Islet precursor cell (in vitro differentiated cells): ENCODE measurements at regions not wholly inside any gene's neighbourhood (a gene's known extent, or its start where the extent isn't known, plus 50 kb on each side); places are given as distances from the start of the nearest gene placed in this dataset.

ENCODE experiments used
- DNase-seq: peaks from one replicate; pipeline ENCODE4 v3.0.0-alpha.2; 2018

DNA sequence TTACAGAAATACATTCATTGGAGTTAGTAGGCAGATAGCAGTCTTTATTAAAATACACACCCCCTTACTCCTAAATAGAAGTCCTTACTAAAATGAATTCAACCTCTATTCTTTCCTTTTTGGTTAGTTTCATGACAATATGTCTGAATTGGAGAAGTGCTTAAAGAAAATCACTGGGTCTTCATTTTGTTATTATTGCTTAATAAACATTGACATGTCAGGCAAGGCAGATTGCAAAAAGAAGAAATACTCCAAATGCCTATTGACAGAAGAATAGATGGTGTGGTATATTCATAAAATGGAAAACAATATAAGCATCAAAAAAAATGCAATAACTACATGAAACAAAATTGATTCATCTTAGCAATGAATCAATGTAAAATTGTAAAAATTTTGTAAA, 135.5 kb downstream of the TMEM26 start:
- DNase-seq: no peak

DNA sequence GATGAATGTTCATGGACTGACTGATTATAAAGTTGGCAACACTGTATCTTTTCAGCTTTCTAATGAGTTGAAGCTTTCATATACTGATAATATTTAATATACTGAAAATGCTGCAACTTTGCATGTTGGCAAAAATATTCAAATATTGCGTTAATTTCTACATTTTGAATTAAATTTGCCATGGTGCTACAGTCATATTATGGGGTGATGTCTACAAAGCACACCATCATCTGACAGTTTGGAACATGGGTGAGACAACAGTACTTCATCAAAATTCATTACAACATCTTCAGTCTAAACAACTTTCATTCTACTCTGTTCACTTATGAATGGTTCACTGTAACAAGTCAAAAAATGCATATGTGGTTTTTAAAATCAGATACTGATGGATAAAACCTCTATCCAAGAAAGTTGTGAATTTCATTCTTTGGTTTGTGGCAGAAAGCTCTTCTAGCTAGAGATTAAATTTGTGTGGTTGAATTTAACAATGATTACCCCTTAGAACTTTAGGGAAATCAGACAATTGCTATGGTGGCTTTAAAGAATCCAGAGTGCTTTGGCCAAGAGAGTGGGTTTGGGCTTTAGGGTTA, 136.4 kb downstream of the TMEM26 start:
- DNase-seq: no peak

- DNase-seq: no peak
These were observed 138.9 kb downstream of the TMEM26 start for GRCh38 chr10:61314273-61314672.

DNA sequence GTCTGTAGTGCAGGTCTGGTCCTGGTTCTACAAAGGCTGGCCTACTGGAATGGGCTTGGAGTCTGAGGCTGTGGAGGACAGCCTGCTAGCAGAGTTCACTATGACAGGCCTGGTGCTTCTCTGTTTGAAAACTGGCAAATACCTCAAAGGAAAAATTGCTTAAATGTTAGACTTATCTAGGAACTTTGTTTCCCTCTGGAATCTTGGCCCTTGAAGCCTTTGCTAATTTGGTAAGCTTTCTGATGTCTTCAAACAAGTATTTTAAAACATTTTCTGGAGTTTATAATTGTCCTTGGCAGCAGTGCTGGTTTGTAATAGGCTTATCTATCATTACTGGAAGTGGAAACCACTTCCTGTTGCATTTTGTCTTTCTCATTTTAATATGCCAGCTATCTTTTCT, 139.7 kb downstream of the TMEM26 start:
- DNase-seq: no peak

DNA sequence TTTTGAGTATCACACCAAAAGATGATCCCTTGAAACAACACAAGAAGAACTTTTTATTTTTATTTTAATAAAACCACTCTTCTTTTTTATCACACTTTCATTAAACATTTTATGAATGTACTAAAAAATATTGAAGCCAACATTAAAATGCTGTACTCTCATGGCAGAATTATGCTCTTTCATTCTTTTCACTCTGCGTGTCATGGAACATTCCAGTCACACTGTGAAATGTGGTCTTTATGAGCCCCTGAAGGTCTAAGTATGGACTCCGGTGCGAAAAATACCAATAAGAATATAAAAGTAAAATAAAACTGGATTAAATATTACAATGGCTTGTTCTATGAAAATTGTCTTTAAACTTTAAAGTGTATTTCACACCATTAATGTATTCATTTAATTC, 148.4 kb downstream of the TMEM26 start:
- no peak for DNase-seq

GRCh38 chr10:61302124-61302523, 151.1 kb downstream of the TMEM26 start:
- DNase-seq: no peak

DNA sequence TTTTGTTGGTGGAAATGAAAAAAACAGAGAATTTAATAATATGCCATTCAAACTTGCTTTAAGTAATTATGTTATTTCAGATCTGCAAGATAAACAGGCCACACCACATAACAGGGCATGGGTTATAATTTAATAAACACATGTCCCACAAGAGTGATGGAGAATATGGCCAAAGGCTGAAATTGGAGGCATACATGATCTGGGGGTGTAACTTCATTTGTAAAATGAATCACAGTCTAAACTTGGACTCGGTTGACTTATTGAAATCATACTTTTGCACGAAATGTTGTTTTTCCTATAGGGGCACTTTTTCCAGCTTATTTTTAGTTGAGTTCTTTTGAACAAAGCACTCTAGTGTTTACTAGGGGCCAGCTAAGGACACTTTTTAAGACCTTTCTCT, 151.6 kb downstream of the TMEM26 start:
- no peak for DNase-seq

DNA sequence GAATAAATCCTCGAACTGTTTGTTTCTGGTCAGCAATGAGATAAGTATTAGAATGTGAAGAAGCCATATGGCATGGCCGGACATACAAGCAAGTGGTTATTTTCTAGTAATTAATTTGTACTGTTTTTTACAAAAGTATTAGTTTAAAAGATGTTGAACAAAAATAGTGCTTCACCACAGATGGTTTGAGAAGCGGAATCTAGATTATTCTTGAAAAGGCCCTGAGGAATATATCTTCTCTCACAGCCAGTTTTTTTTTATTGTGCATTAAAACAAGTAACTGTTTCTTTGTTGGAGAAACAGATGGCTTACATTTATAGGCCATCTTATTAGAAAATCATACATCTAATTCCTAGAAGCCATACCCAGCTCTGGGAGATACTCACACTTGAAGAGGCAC, 153.3 kb downstream of the TMEM26 start:
- DNase-seq: no peak

GRCh38 chr10:61299156-61299555, 154.0 kb downstream of the TMEM26 start:
- DNase-seq: no peak

GRCh38 chr10:61298194-61298593, 155.0 kb downstream of the TMEM26 start:
- no peak for DNase-seq

GRCh38 chr10:61296161-61296560, 157.0 kb downstream of the TMEM26 start:
- no peak for DNase-seq

DNA sequence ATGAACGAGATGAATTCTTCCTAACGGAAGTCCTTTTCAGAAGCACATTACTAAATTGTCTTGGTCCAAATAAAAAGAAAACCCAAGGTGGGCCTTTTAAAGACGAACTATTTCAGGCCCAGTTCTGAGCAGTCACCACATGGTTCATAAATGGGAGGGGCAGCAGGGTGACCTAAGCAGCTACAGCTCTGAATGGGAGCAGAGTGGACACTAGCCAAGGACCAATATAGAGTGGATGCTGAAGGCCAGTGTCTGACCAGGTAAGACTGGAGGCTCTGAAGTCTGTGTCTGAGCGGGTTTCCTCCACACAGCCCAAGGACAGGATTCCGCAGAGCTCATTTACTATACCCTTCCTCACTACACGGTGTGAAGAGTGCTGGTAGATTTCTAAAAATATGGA, 159.1 kb downstream of the TMEM26 start:
- no peak for DNase-seq

DNA sequence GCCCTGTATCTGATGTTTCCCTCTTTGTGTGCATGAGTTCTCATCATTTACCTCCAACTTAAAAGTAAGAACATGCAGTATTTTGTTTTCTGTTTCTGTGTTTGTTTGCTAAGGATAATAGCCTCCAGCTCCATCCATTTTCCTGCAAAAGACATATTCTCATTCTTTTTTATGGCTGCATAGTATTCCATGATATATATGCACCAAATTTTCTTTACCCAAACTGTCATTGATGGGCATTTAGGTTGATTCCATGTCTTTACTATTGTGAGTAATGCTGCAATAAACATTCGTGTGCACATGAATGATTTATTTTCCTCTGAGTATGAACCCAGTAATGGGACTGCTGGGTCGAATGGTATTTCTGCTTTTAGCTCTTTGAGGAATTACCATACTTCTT, 163.4 kb downstream of the TMEM26 start:
- no peak for DNase-seq

- DNase-seq: no peak
These were observed 166.5 kb downstream of the TMEM26 start for GRCh38 chr10:61286686-61287085.

DNA sequence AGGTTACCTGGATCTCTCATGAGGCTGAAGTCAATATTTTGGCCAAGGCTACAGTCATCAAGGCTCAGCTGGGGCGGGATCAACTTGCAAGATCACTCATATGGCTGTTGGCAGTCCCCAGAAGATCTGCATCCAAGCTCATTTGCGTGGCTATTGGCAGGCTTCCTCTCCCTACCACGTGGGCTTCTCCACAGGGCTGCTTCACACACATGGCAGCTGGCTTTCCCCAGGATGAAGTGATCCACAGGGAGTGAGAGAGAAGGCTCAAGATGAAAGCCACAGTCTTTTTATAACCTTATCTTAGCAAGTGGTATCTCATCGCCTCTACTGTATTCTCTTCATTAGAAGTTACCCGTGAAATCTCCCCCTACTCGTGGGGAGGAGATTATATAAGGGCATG, 167.4 kb downstream of the TMEM26 start:
- no peak for DNase-seq

DNA sequence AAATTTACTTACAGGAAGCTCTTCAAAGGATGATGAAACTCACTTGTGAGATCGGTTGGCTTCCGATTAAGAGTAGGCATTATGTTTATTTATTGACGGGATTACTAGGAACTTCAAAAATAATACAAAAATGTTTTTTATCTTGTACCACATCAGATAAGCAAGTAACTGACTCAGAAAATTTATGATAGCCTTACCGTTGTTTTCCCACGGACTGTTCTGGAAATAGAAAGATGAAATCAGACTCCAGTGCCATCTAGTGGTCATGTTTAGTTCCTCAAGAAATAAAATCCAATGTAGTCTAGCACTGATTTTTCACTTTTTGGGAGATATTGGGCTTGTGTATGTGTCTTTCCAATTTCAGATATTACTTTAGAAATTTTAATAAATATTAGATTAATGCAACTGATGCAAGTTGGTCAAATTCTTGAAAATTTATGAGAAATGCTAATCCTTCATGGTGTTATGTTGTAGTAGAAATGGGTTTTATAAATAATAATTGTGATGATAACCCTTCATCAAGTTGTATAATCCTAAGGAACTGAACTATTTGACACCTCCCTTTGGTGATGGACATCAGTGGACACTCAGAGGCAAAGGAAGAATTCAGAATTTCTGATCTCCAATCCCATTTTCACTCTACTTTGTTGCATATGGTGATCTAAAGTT, 168.8 kb downstream of the TMEM26 start:
- no peak for DNase-seq

- DNase-seq: no peak
These were observed 169.5 kb downstream of the TMEM26 start for GRCh38 chr10:61283481-61284221.

DNA sequence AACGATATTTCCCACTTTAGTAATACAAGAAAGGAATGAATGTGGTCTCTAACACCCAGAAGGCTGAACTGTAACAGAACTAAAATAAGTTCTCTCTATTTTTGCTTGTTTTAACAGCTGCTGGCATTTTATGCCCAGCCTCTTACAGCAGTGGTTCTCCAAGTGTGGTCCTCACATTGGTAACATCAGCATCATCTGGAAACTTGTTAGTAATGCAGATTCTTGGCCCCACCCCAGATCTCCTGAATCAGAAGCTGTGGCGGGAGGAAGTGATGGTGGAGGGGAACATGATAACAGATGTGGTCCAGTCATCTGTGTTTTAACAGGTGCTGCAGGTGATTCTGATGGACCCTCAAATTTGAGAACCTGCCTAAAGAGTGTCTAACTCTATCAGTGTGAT, 170.1 kb downstream of the TMEM26 start:
- no peak for DNase-seq

DNA sequence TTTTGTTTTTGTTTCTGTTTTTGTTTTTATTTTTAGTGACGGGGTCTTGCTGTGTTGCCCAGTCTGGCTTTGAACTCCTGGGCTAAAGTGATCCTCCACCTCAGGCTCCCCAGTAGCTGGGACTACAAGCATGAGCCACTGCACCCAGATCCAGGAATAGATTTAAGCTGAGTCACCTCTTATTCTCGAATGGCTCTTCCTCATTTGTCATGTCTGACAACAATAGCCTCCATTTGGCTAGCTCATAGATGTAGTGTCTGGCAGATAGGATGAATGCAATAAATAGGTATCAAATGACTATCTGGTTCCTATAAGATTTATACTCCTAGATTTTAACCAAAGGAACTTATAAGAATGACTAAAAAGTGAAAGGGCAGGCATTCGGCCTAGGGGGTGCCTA, 172.9 kb downstream of the TMEM26 start:
- DNase-seq: no peak

DNA sequence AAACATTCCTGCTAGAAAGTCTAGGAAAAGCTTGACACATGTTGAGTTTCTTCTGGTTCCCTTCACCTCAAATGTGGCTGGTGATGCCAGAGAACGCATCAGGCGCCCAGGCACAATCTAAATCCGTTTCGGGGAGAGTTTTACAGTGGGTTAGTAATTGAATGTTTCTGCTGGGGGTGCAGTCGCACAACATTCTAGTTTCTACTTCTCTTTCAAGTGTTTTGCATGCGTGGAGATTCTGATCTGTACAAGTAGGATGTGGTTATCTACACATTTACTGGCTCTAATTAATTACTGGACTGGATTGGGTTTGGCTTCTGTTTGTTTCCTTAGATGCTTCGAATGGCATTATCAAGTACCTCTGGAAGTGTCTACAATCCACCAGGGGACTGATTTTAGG, 173.8 kb downstream of the TMEM26 start:
- DNase-seq: no peak

GRCh38 chr10:61278556-61278955, 174.6 kb downstream of the TMEM26 start:
- DNase-seq: no peak

DNA sequence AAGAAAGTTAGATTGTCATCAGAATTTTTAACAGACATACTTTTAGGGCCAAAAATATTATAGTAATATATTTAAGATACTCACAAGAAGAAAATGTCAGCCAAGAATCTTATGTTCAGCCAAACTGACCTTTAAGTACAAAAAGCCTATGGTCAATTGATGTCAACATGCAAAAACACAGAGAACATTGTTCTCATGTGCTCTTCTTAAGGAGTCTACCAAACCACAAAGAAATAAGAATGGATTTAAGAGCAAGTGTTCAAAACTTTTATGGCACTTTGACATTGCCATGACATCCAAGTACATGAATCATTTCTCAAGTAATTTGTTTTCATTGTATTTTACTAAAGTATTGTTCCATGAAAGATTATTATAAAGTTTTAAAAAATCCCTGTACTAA, 180.4 kb downstream of the TMEM26 start:
- no peak for DNase-seq

DNA sequence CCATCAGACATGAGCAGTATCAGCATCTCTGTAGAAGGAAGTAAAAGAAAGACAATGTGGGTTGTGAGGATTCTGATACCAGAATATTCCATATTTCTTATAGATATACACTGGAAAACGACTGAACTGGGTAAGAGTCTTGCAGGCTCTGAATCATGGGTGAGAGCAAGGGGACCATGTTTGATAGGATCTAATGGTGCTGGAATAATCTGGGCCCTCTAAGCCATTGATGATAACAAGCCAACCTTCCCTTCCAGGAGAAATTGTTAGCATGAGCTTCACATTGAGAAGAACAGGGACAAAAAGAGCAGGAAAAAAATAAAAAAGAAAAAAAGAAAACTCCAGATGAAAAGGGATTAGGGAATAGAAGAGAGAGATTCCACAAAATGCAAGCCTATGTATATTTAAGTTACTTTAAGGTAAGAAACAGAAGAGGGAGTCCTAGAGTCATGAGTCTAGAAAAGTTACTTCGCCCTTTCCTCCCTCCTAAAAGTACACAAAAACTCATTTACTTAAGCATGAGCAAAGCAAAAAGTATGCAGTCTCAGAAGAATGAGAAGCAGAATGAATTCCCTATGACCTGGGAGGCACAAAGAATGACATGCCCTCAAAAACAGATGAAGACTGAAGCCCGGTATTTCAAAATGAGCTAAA, 181.9 kb downstream of the TMEM26 start:
- DNase-seq: no peak

GRCh38 chr10:61263518-61263917, 189.7 kb downstream of the TMEM26 start:
- DNase-seq: no peak
